ENCODE measurements at regions not wholly inside any gene's neighbourhood (a gene's known extent, or its start where the extent isn't known, plus 50 kb on each side); places are given as distances from the start of the nearest gene placed in this dataset.

GRCh38 chr16:86982347-86982596 is 334.9 kb downstream of the C16orf95 start:
- DNase-seq (ENCODE audit: low read depth): no peak
- no peak overlapping the region for H3K4me3 ChIP-seq (ENCODE audit: control insufficient read depth, low read depth, low read length)
- TF ChIP-seq, protein P1, sequence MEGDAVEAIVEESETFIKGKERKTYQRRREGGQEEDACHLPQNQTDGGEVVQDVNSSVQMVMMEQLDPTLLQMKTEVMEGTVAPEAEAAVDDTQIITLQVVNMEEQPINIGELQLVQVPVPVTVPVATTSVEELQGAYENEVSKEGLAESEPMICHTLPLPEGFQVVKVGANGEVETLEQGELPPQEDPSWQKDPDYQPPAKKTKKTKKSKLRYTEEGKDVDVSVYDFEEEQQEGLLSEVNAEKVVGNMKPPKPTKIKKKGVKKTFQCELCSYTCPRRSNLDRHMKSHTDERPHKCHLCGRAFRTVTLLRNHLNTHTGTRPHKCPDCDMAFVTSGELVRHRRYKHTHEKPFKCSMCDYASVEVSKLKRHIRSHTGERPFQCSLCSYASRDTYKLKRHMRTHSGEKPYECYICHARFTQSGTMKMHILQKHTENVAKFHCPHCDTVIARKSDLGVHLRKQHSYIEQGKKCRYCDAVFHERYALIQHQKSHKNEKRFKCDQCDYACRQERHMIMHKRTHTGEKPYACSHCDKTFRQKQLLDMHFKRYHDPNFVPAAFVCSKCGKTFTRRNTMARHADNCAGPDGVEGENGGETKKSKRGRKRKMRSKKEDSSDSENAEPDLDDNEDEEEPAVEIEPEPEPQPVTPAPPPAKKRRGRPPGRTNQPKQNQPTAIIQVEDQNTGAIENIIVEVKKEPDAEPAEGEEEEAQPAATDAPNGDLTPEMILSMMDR (conservative IDR thresholded peaks at IDR 0.05; ENCODE audit: control insufficient read depth, insufficient read depth, low read depth, low read length): no peak

- no peak for DNase-seq (ENCODE audit: low read depth)
- TF ChIP-seq, protein P1 (conservative IDR thresholded peaks at IDR 0.05; ENCODE audit: control insufficient read depth, insufficient read depth, low read depth, low read length): no peak
- no peak overlapping the region for H3K4me3 ChIP-seq (ENCODE audit: control insufficient read depth, low read depth, low read length)
Measured at GRCh38 chr16:86982912-86983311, 334.3 kb downstream of the C16orf95 start.

- H3K4me3 ChIP-seq (ENCODE audit: control insufficient read depth, low read depth, low read length): no peak overlapping the region
- no peak for DNase-seq (ENCODE audit: low read depth)
- TF ChIP-seq, protein P1 (conservative IDR thresholded peaks at IDR 0.05; ENCODE audit: control insufficient read depth, insufficient read depth, low read depth, low read length): no peak
Measured at GRCh38 chr16:86983621-86984020, 333.6 kb downstream of the C16orf95 start.

DNA sequence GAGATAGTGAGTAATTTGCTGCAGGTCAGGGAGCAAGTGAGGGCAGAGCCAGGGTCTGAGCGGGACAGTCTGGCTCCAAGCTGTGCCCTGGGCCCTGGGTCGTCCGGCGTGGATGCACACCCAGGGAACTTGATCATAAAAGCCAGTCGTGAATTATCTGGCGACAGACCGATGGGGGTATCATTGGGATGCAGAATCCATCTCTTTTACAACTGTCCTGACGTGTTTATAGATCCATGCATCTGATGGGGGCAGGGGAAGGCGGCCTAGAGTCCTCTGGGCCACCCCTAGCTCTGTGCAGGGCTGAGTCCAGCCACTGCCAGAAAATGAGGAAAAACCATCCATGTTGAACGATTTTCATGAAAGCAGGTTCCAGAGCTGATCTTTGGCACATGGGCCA is 332.8 kb downstream of the C16orf95 start:
- no peak overlapping the region for H3K4me3 ChIP-seq (ENCODE audit: control insufficient read depth, low read depth, low read length)
- no peak for DNase-seq (ENCODE audit: low read depth)
- TF ChIP-seq, protein P1 (conservative IDR thresholded peaks at IDR 0.05; ENCODE audit: control insufficient read depth, insufficient read depth, low read depth, low read length): no peak

DNA sequence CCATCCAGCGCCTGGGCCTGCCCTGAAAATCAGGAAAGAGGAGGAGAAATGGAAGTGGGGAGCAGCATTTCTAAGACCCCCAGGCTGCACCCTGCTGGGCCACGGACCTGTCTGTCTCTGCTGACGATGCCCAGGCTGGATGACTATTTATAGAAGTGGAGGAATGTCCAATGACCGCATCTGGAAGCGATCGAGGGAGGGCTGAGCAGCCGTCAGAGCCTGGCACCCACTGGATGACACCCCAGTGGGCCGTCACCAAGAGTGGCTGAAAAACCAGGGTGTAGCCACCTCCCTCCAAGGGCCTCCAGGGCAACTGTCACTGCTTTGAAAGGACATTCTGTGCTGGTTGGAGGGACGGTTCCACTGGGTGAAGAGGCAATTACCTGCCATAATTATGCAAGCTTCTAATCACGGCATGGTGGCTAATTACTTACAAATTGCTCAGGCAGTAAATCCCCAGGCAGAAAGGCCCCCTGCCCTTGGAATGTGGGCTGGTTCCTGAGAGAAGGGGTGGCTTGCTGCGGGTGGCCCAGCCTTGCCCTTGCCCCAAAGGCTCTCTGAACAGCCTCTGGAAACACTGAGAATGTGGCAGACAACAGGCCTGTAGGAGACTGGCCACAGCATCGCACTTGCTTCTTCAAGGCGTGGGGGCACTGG is 332.1 kb downstream of the C16orf95 start:
- TF ChIP-seq, protein P1 (conservative IDR thresholded peaks at IDR 0.05; ENCODE audit: control insufficient read depth, insufficient read depth, low read depth, low read length): no peak
- no peak for DNase-seq (ENCODE audit: low read depth)
- H3K4me3 ChIP-seq (ENCODE audit: control insufficient read depth, low read depth, low read length): no peak overlapping the region

DNA sequence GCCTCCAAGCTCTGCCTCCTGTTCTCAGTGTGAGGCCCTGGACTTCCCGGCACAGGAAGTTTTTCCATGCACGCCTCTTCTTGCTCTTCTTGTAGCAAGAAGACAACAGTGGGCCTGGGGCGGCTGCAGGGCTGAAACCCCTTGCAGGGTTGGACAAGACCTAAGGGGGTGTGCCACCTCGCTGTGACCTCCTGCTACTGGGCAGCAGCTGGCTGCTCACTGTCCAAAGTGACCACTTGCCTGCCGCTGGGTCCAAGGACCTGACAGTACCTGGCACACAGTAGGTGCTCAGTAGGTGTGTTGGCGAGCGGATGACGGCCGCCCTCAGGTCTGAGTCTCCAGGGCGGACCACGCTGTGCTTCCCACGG is 331.6 kb downstream of the C16orf95 start:
- no peak overlapping the region for H3K4me3 ChIP-seq (ENCODE audit: control insufficient read depth, low read depth, low read length)
- no peak for DNase-seq (ENCODE audit: low read depth)
- TF ChIP-seq, protein P1 (conservative IDR thresholded peaks at IDR 0.05; ENCODE audit: control insufficient read depth, insufficient read depth, low read depth, low read length): no peak

DNA sequence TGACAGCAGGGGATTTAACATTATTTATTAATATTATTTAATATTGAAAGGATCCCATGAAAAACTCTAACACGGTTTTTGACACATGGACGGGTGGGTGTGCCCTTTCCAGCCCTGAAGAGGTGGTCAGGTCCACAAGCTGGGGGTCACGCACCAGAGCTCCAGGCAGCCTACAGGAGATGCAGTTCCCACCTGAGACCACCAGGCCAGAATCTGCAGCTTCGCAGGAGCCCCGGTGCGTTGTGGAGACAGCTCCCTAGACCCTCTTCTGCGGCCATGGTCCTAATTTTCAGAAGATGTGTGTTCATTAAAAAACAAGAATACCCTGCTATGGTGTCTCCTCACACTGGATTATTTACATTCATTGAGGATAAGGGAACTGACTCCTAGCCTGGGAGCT is 331.1 kb downstream of the C16orf95 start:
- DNase-seq (ENCODE audit: low read depth): no peak
- H3K4me3 ChIP-seq (ENCODE audit: control insufficient read depth, low read depth, low read length): no peak overlapping the region
- TF ChIP-seq, protein P1 (conservative IDR thresholded peaks at IDR 0.05; ENCODE audit: control insufficient read depth, insufficient read depth, low read depth, low read length): no peak

Measured in fibroblast of mammary gland (primary cell).